MM.1S (cell line): ENCODE measurements at regions not wholly inside any gene's neighbourhood (a gene's known extent, or its start where the extent isn't known, plus 50 kb on each side); places are given as distances from the start of the nearest gene placed in this dataset.

ENCODE experiments used
- DNase-seq: peaks from one replicate; pipeline ENCODE4 v3.0.0-alpha.2; 2015
- H2AFZ ChIP-seq: fragments of 300-600 bp; sonication (generic); 2 replicates; pipeline ENCODE4 v1.6.0; 2016; ENCODE audit warnings: antibody characterized with exemption, low read length
- H3F3A ChIP-seq: fragments of 300-600 bp; sonication (generic); 2 replicates; pipeline ENCODE4 v1.6.1; 2016; ENCODE audit warnings: mild to moderate bottlenecking, antibody characterized with exemption, low read length, moderate library complexity, mixed read lengths; ENCODE audit not compliant: insufficient read depth
- H3K27ac ChIP-seq: fragments of 300-600 bp; sonication (generic); 2 replicates; pipeline ENCODE4 v1.5.1; 2016; ENCODE audit warnings: mild to moderate bottlenecking, low read length
- H3K27me3 ChIP-seq: fragments of 300-600 bp; sonication (generic); replicated peaks from 2 replicates; pipeline ENCODE4 v1.6.0; 2016; ENCODE audit warnings: low read length; ENCODE audit not compliant: insufficient read depth
- H3K36me3 ChIP-seq: fragments of 300-600 bp; sonication (generic); replicated peaks from 2 replicates; pipeline ENCODE4 v1.6.1; 2016; ENCODE audit warnings: mild to moderate bottlenecking, low read length, mixed read lengths; ENCODE audit not compliant: insufficient read depth
- H3K4me1 ChIP-seq: fragments of 300-600 bp; sonication (generic); 2 replicates; pipeline ENCODE4 v1.6.1; 2016; ENCODE audit warnings: low read length, mixed read lengths
- H3K4me2 ChIP-seq: fragments of 300-600 bp; sonication (generic); 2 replicates; pipeline ENCODE4 v1.6.0; 2016; ENCODE audit warnings: low read depth, low read length
- H3K4me3 ChIP-seq: fragments of 300-600 bp; sonication (generic); 2 replicates; pipeline ENCODE4 v1.5.1; 2016; ENCODE audit warnings: low read length, mixed read lengths
- H3K79me2 ChIP-seq: fragments of 300-600 bp; sonication (generic); 2 replicates; pipeline ENCODE4 v1.6.1; 2016; ENCODE audit warnings: mixed run types, low read length, mixed read lengths
- H3K9ac ChIP-seq: fragments of 300-600 bp; sonication (generic); 2 replicates; pipeline ENCODE4 v1.6.1; 2016; ENCODE audit warnings: low read length, mixed read lengths
- H3K9me2 ChIP-seq: fragments of 300-600 bp; sonication (generic); replicated peaks from 2 replicates; pipeline ENCODE4 v1.6.1; 2016; ENCODE audit warnings: mild to moderate bottlenecking, low read length, mixed read lengths; ENCODE audit not compliant: insufficient read depth
- H3K9me3 ChIP-seq: fragments of 300-600 bp; sonication (generic); replicated peaks from 2 replicates; pipeline ENCODE4 v1.6.1; 2016; ENCODE audit warnings: mild to moderate bottlenecking, low read length, mixed read lengths; ENCODE audit not compliant: insufficient read depth
- H4K20me1 ChIP-seq: fragments of 300-600 bp; sonication (generic); 2 replicates; pipeline ENCODE4 v1.6.1; 2016; ENCODE audit warnings: mild to moderate bottlenecking, low read length, moderate library complexity, mixed read lengths; ENCODE audit not compliant: insufficient read depth
- EZH2 ChIP-seq: fragments of 300-600 bp; sonication (generic); optimal IDR thresholded peaks from 2 replicates; pipeline ENCODE3; 2017; ENCODE audit warnings: low read depth, mild to moderate bottlenecking, antibody characterized with exemption, low read length, mixed read lengths
- EZH2phosphoT487 ChIP-seq: fragments of 300-600 bp; sonication (generic); IDR thresholded peaks from 2 replicates; pipeline ENCODE4 v1.6.1; 2018; ENCODE audit warnings: antibody characterized with exemption, low read length
- TF ChIP-seq, protein P1 (sequence below): fragments of 300-600 bp; sonication (generic); IDR thresholded peaks from 2 replicates; pipeline ENCODE4 v1.5.1; 2016; ENCODE audit warnings: antibody characterized with exemption, low read length, mixed read lengths

DNA sequence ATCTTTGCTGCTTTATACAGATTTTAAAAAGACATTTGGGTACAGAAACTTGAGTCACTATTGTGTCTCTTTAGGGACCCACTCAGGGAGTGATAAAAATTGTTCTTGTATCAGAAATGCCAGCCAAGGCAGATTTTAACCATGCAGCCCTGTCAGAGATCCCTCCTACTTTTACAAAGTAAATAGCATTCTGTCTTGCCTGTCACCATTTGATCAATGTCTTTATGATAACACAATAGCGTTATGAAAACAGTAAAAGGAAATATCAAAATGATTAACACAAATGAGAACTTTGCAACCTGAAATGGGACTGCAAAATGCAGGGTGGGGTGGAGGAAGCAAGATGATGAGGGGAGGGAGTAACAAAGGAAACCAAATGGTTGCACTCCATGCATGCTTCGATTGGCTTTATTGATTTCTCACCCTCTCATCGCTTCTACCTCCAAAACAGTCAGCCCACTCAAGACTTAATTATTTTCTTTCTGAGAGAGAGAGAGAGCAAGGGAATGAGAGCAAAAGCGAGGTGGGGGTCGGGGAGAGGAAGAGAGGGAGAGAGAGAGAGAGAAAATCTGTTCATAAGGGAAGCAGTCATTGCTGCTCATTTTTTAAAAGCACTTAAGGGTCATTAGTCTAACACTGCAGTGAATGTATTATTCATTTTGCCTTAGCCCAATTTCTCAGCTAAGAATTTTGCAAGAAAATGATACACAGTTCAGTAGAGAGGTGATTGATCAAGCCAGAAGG lies 576.5 kb downstream of the CSNK1G3 start:
- H2AFZ ChIP-seq, result no peak overlapping the region

DNA sequence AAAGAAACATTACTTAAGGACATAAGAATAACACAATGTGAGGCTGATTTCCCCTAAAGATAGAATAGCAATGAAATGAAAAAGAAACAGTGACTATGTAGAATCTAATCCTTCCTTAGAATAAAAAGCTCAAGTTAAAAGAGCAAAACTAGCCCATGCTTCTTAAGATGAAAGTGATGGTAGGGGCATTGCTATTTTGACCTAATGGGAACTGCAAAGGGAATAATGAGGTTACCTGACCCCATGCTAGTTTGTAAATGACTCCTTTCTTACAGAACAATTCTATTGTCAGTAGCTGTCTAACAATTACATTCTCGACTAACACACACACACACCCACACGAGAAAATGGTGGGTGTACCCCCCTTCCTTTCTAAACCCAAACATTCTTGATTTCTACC lies 575.8 kb downstream of the CSNK1G3 start:
- H2AFZ ChIP-seq, result no peak overlapping the region
- H3K4me3 ChIP-seq, result no peak overlapping the region
- H3K36me3 ChIP-seq, result no peaks in the 10 kb centered on the region
- H3K9me2 ChIP-seq, result no peaks in the 10 kb centered on the region
- no peaks in the 10 kb centered on the region for H3K4me1 ChIP-seq
- no peak overlapping the region for H3K27ac ChIP-seq
- no peaks in the 10 kb centered on the region for H3K27me3 ChIP-seq
- no peak for DNase-seq
- H3K79me2 ChIP-seq, result no peaks in the 10 kb centered on the region
- H3F3A ChIP-seq, result no peaks in the 10 kb centered on the region
- H3K9me3 ChIP-seq, result no peaks in the 10 kb centered on the region
- no peak overlapping the region for H3K9ac ChIP-seq
- H3K4me2 ChIP-seq, result no peak overlapping the region
- TF ChIP-seq EZH2 (no peak), EZH2phosphoT487 (no peak)
- TF ChIP-seq, protein P1, sequence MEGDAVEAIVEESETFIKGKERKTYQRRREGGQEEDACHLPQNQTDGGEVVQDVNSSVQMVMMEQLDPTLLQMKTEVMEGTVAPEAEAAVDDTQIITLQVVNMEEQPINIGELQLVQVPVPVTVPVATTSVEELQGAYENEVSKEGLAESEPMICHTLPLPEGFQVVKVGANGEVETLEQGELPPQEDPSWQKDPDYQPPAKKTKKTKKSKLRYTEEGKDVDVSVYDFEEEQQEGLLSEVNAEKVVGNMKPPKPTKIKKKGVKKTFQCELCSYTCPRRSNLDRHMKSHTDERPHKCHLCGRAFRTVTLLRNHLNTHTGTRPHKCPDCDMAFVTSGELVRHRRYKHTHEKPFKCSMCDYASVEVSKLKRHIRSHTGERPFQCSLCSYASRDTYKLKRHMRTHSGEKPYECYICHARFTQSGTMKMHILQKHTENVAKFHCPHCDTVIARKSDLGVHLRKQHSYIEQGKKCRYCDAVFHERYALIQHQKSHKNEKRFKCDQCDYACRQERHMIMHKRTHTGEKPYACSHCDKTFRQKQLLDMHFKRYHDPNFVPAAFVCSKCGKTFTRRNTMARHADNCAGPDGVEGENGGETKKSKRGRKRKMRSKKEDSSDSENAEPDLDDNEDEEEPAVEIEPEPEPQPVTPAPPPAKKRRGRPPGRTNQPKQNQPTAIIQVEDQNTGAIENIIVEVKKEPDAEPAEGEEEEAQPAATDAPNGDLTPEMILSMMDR, result no peak
- H4K20me1 ChIP-seq, result no peaks in the 10 kb centered on the region

More for the DNA sequence above, 576.5 kb downstream of the CSNK1G3 start:
- no peak for DNase-seq
- H3K36me3 ChIP-seq, result no peaks in the 10 kb centered on the region
- H3K9me3 ChIP-seq, result no peaks in the 10 kb centered on the region
- no peak overlapping the region for H3K27ac ChIP-seq
- no peak overlapping the region for H3K9ac ChIP-seq
- H3F3A ChIP-seq, result no peaks in the 10 kb centered on the region
- H3K4me2 ChIP-seq, result no peak overlapping the region
- no peaks in the 10 kb centered on the region for H3K79me2 ChIP-seq
- H3K4me1 ChIP-seq, result no peaks in the 10 kb centered on the region
- no peaks in the 10 kb centered on the region for H3K27me3 ChIP-seq
- H3K9me2 ChIP-seq, result no peaks in the 10 kb centered on the region
- no peak overlapping the region for H3K4me3 ChIP-seq
- TF ChIP-seq EZH2 (no peak), EZH2phosphoT487 (no peak)
- TF ChIP-seq, protein P1, result no peak
- H4K20me1 ChIP-seq, result no peaks in the 10 kb centered on the region

DNA sequence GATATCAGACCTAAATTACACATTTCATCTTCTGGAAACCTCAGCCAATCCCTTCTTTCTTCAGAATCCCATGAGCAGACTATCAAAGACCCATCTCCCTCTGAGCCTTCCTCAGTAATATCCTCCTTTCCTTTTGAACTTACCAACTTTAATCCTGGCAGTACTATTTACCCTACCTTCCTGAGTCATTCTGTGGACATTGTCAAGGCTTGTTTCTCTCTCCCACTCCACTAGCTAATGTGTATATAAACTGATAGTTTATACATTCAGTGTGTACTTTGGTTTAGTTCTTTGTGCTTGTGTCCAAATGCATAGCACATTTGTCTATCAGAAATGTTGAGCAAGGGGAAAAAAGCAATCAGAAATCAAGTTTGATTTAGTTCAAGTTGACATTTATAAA lies 568.3 kb downstream of the CSNK1G3 start:
- Histone ChIP-seq H3K79me2 (no peaks in the 10 kb centered on the region), H3K4me1 (no peaks in the 10 kb centered on the region), H3K4me3 (no peak overlapping the region), H3K36me3 (no peaks in the 10 kb centered on the region), H3K9me3 (no peaks in the 10 kb centered on the region), H3K27me3 (no peaks in the 10 kb centered on the region), H3F3A (no peaks in the 10 kb centered on the region), H2AFZ (no peak overlapping the region), H3K9me2 (no peaks in the 10 kb centered on the region), H3K9ac (no peak overlapping the region), H3K27ac (no peak overlapping the region), H4K20me1 (no peaks in the 10 kb centered on the region), H3K4me2 (no peak overlapping the region)
- TF ChIP-seq, protein P1, result no peak
- TF ChIP-seq EZH2 (no peak), EZH2phosphoT487 (no peak)
- DNase-seq, result no peak
